GM12872 (cell line): ENCODE measurements at regions not wholly inside any gene's neighbourhood (a gene's known extent, or its start where the extent isn't known, plus 50 kb on each side); places are given as distances from the start of the nearest gene placed in this dataset.

Source experiments
- CTCF ChIP-seq: IDR thresholded peaks from 3 replicates; pipeline ENCODE4 v1.5.1; 2011; ENCODE audit warnings: low read depth, mild to moderate bottlenecking, low read length, moderate library complexity; ENCODE audit not compliant: insufficient read depth

- no peak for TF ChIP-seq CTCF
Measured at GRCh38 chr5:165576678-165577275, 2071.4 kb downstream of the MAT2B start.

- TF ChIP-seq CTCF: no peak
Measured at GRCh38 chr5:165579911-165580310, 2074.5 kb downstream of the MAT2B start.

GRCh38 chr5:165594693-165595092 lies 2089.3 kb downstream of the MAT2B start:
- no peak for TF ChIP-seq CTCF

GRCh38 chr5:165602529-165602928 lies 2097.1 kb downstream of the MAT2B start:
- TF ChIP-seq CTCF: no peak

- no peak for TF ChIP-seq CTCF
Measured at GRCh38 chr5:165607026-165607425, 2101.6 kb downstream of the MAT2B start.

- TF ChIP-seq CTCF: no peak
Measured at GRCh38 chr5:165609871-165610270, 2104.5 kb downstream of the MAT2B start.

- no peak for TF ChIP-seq CTCF
Measured at GRCh38 chr5:165616490-165617405, 2111.3 kb downstream of the MAT2B start.
